ENCODE measurements at regions not wholly inside any gene's neighbourhood (a gene's known extent, or its start where the extent isn't known, plus 50 kb on each side); places are given as distances from the start of the nearest gene placed in this dataset.

DNA sequence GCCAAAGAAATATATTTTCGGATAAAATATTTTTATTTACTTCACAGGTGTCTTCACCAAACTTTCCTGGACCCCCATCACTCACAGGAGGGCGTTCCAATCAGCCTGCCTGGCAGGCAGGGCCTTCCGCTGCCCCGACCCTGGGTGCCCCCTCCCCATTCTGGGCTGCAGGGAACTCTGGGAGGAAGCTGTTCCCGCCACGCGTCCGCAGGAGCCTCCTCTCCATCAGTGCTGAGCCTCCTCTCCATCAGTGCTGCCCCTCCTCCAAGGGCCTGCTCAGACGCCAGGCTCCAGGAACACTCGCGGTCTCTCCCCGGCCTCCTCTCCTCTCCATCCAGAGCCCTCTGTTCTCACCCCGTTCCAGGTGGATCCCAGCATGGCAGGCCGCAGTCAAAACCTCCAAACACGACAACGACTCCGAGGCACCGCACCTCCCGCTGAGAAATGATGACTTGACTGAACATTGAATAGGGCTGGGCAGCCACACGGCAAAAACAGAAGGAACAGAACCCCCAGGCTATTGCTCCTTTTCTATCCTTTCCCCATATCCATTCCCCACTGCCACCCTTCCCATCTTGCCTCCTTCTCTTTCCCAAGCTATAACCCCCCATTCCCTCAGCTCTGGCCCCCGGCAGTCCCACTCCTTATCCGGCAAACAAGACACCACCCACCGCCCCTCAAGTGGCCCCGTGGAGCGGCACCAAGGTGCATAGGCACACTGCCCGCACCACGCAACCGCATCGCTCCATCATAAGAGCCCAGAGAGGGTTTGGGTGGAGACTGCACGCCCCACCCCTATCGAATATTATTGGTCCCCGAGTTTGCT, 268.6 kb upstream of the RAB6C start:
- no peak for DNase-seq (ENCODE audit: low read depth)

DNA sequence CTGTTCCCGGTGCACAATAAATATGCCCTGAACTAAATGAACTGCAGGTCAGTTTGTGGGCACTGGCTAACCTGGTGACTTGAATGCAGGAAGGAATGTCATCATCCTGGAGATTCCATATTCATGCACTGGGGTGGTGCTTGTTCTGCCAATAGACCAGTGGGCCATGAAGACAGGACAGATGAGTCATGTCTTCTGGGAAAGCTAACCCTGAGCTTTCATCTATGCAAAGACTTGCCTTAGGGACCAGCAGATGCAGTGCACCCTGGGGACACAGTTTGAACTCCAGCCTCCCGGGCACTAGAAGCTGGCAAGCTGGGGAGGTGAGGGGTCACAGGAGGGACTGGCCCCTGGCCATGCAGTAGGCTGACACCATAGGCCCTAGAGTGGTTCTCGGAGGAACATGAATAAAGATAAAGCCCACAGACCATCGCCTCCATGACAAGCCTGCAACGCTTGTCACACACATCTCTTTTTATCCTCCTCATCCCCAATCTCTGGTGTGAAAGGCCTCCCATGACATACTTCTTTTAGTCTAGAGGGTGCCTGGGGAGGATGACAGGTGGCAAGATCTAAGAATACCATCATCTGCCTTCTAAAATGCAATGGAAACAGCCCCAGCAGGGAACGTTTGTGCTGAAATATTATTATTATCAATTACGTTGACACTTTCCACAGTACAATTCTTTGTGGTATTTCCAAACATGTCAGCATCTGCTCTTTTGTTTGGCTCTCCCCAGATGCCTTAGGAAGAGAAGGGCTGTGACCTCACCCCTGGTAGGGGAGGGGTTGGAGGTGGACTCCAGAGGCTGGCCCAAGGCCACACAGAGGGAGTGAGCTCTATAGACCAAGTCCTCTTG, 267.4 kb upstream of the RAB6C start:
- DNase-seq (ENCODE audit: low read depth): no peak

GRCh38 chr2:129712676-129712985, 266.8 kb upstream of the RAB6C start:
- no peak for DNase-seq (ENCODE audit: low read depth)

GRCh38 chr2:129713337-129713736, 266.1 kb upstream of the RAB6C start:
- DNase-seq (ENCODE audit: low read depth): no peak

GRCh38 chr2:129716781-129717559, 262.5 kb upstream of the RAB6C start:
- no peak for DNase-seq (ENCODE audit: low read depth)

DNA sequence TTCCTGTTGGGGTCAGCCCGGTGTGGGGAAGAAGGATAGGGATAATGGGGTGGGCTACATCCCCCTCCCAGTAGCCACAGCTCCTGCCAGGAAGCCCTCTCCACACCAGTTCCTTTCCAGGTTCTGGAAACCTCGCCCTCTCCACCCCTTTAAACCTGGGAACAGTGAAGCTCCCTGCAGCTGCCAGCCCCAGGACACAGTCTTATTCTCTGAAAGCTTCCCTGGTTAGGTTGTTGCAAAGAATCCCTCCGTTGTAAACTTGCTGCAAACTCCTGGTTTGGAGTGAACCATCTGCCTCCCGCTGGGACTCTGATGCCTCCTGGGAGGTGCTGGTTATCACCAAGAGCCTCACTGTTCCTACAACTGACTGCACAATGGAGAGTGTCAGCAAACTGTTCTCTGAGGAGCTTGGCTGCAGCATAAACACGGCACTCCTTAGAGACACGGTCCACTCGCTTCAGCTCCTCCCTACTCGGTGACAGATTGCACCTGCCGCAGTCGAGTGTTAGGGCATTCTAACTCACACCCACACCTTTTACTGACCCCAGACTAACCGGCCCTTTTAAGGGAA, 261.8 kb upstream of the RAB6C start:
- no peak for DNase-seq (ENCODE audit: low read depth)

- DNase-seq (ENCODE audit: low read depth): no peak
These were observed 260.1 kb upstream of the RAB6C start for GRCh38 chr2:129719335-129719734.

DNA sequence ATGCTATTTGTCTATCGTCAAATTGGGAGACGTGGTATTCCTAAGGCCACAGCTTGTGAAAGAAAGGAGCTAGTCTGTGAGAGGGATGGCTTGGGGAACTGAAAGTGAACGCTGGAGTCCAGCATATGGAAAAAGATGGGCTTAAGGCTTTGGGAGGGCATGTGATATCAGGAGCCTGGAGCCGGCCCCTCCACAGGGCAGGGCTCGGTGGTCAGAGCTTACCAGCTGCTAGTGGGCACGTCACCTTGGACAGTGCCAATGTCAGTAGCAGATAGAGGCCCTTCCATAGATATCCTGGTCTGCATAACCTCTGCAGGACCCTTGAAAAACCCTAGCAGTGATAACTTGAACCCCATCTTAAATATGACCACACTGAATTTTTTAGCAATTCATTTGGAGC, 259.1 kb upstream of the RAB6C start:
- DNase-seq (ENCODE audit: low read depth): no peak

DNA sequence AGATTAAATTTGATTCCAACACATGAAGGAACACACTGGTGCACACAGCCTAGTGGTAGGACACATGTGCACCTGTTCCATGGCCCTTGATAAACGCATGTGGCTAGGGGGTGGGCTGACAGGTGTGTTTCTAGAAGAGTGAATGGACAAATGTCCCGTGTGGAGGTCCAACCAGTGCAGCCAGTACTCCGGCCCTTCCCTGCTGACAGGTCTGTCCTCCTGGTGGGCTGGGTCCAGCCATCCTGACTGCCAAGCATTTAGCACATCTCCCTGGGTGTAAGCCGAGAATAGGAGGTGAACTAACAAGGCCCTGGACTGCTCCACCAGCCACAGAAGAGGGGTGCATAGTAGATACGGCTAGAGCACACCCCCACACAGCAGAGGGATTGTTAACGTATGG, 258.7 kb upstream of the RAB6C start:
- no peak for DNase-seq (ENCODE audit: low read depth)

DNA sequence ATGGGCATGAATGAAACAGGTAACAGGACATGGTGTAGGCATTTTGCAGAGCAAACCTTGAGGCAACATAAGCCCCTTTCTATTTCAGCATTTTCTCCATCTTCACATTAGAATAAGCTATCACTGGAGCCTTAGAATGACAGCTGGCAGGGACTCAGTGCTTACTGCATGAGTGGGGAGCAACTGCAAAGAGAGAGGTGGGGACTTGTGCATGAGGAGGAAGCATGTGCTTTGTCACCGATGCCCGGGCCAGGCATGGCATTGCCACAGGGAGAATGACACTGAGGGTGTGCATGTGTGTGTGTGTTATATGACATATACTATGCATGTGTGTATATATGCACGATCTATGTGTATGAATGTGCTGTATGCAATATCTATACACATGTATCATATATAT, 258.2 kb upstream of the RAB6C start:
- no peak for DNase-seq (ENCODE audit: low read depth)

DNA sequence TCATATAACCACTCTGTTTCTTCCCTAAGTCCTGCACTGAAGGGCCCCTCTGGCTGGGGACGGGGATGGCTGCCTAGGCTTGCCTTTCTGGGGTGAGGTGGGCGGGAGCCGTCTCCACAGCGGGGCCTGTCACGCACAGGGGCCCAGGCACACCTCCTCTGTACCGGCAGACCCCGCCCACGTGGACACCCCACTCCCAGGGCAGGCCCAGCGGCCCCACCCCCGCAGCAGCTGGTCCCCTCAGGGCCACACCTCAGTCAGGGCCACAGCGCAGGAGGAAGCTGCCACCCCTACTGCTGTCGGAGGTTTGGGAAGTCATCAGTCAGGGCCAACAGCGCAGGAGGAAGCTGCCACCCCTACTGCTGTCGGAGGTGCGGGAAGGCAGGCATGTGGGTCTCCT, 257.6 kb upstream of the RAB6C start:
- no peak for DNase-seq (ENCODE audit: low read depth)

- no peak for DNase-seq (ENCODE audit: low read depth)
These were observed 257.0 kb upstream of the RAB6C start for GRCh38 chr2:129722306-129723019.

- DNase-seq (ENCODE audit: low read depth): no peak
These were observed 256.0 kb upstream of the RAB6C start for GRCh38 chr2:129723277-129724020.

- no peak for DNase-seq (ENCODE audit: low read depth)
These were observed 255.3 kb upstream of the RAB6C start for GRCh38 chr2:129724021-129724757.

- no peak for DNase-seq (ENCODE audit: low read depth)
These were observed 253.2 kb upstream of the RAB6C start for GRCh38 chr2:129726216-129726615.

- DNase-seq (ENCODE audit: low read depth): no peak
These were observed 252.2 kb upstream of the RAB6C start for GRCh38 chr2:129727286-129727685.

- no peak for DNase-seq (ENCODE audit: low read depth)
These were observed 251.2 kb upstream of the RAB6C start for GRCh38 chr2:129728035-129728972.

- DNase-seq (ENCODE audit: low read depth): no peak
These were observed 250.5 kb upstream of the RAB6C start for GRCh38 chr2:129729011-129729410.

DNA sequence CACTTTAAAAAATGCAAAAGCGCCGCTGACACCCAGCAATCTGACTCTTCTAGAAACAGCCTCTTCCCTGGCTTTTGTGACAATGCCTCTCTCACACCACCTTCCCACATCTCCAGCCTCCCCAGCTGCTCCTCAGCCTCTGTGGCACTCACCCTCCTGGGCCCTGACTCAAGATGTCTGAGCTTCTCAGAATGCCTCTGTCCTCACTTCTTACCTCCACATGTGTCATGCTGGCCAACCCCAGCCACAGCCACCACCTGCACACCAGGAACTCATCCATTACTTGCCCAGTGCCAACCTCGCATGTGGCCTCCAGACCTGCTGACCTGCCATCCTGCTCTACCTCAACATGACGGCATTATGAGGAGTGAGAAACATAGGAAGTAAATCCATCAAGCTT, 249.8 kb upstream of the RAB6C start:
- DNase-seq (ENCODE audit: low read depth): no peak

All from stimulated activated CD8-positive, alpha-beta memory T cell treated with anti-CD3 and anti-CD28 coated beads, Interleukin-4, amount 100 ng/mL, for 24 hours (primary cell).